ENCODE measurements at regions not wholly inside any gene's neighbourhood (a gene's known extent, or its start where the extent isn't known, plus 50 kb on each side); places are given as distances from the start of the nearest gene placed in this dataset.

- FAIRE-seq, result no peak
Observed at GRCh38 chr22:34776817-34777216, 289.1 kb upstream of the ISX start.

GRCh38 chr22:34781681-34782080 lies 284.3 kb upstream of the ISX start:
- no peaks in the 10 kb centered on the region for H3K9me3 ChIP-seq
- no peak for FAIRE-seq
- no peak for ATAC-seq
- H3K27ac ChIP-seq, result no peak overlapping the region
- H3K4me2 ChIP-seq, result no peak overlapping the region
- no peak for TF ChIP-seq FOSB (CRISPR knock-in tag; IDR thresholded peaks at IDR 0.05)
- no peak for TF ChIP-seq MAFK (IDR thresholded peaks at IDR 0.05; ENCODE audit: partially characterized antibody)
- no peak for TF ChIP-seq CHD4 (IDR thresholded peaks at IDR 0.05; ENCODE audit: borderline replicate concordance)
- TF ChIP-seq ZC3H11A (IDR thresholded peaks at IDR 0.05), result no peak
- no peak for TF ChIP-seq HEYL (CRISPR knock-in tag; IDR thresholded peaks at IDR 0.05)
- no peak for TF ChIP-seq KDM5A (IDR thresholded peaks at IDR 0.05)
- no peak for TF ChIP-seq HDAC2 (IDR thresholded peaks at IDR 0.05)
- no peak for TF ChIP-seq JUN (IDR thresholded peaks at IDR 0.05)
- TF ChIP-seq ZFP36 (IDR thresholded peaks at IDR 0.05; ENCODE audit: borderline replicate concordance, partially characterized antibody), result no peak
- no peak for TF ChIP-seq BCL3 (IDR thresholded peaks at IDR 0.05)
- no peak for TF ChIP-seq FOXS1 (CRISPR knock-in tag; IDR thresholded peaks at IDR 0.05)
- TF ChIP-seq PHF8 (IDR thresholded peaks at IDR 0.05; ENCODE audit: borderline replicate concordance, low read depth), result no peak
- no peak for TF ChIP-seq CBX2 (IDR thresholded peaks at IDR 0.05; ENCODE audit: borderline replicate concordance, low read depth)
- TF ChIP-seq MAX (IDR thresholded peaks at IDR 0.05), result no peak
- POLR2A ChIA-PET, result no interaction called here
- CTCF ChIA-PET, result no interaction called here
- no peaks in the 10 kb centered on the region for H3K4me1 ChIP-seq
- H3K4me3 ChIP-seq, result no peak overlapping the region
- DNase-seq (ENCODE audit: low read depth in 1 of 2, low spot score in 1 of 2), result no peak

More at GRCh38 chr22:34776817-34777216, 289.1 kb upstream of the ISX start:
- ChIA-PET POLR2A (no interaction called here), CTCF (interaction anchor here (0.6 kb wide), 1 partner anchor 1078 kb away, joined by 3 read pairs; no protein-coding TSS in a partner anchor)
- no peak for TF ChIP-seq JUN (IDR thresholded peaks at IDR 0.05)
- no peak for TF ChIP-seq HES2 (IDR thresholded peaks at IDR 0.05)
- no peak for TF ChIP-seq RCOR1 (IDR thresholded peaks at IDR 0.05; ENCODE audit: low read depth, low read length)
- no peak for TF ChIP-seq CEBPB (IDR thresholded peaks at IDR 0.05)
- TF ChIP-seq TFCP2L1 (CRISPR knock-in tag; IDR thresholded peaks at IDR 0.05), result no peak
- TF ChIP-seq MAZ (IDR thresholded peaks at IDR 0.05; ENCODE audit: borderline replicate concordance, low read depth, low read length), result no peak
- TF ChIP-seq POLR2AphosphoS2 (conservative IDR thresholded peaks at IDR 0.05; ENCODE audit: low read length), result no peak
- TF ChIP-seq CTCF (IDR thresholded peaks at IDR 0.05), result no peak
- TF ChIP-seq ZNF302 (CRISPR knock-in tag; IDR thresholded peaks at IDR 0.05), result no peak
- no peak for TF ChIP-seq KDM5A (IDR thresholded peaks at IDR 0.05)
- no peak for TF ChIP-seq ESRRA (IDR thresholded peaks at IDR 0.05; ENCODE audit: borderline replicate concordance, low read length)
- TF ChIP-seq USF2 (IDR thresholded peaks at IDR 0.05), result no peak
- no peak for TF ChIP-seq MAFK (IDR thresholded peaks at IDR 0.05; ENCODE audit: partially characterized antibody)
- H3K4me3 ChIP-seq, result no peak overlapping the region
- DNase-seq (ENCODE audit: low read depth in 1 of 2, low spot score in 1 of 2) (no peak), ATAC-seq (no peak)
- no peak overlapping the region for H3K27ac ChIP-seq
- no peaks in the 10 kb centered on the region for H3K4me1 ChIP-seq
- no peak overlapping the region for H3K4me2 ChIP-seq
- no peaks in the 10 kb centered on the region for H3K9me3 ChIP-seq
- 0% methylated on average over 3 of the region's 3 CpGs for WGBS (ENCODE audit: missing lambda C conversion rate)
